ENCODE measurements at regions not wholly inside any gene's neighbourhood (a gene's known extent, or its start where the extent isn't known, plus 50 kb on each side); places are given as distances from the start of the nearest gene placed in this dataset.
"Not testable (repeated sequence)": the region's sequence is repeated elsewhere in the genome, so short reads cannot be mapped to it uniquely, and the experiment has no call there.

DNA sequence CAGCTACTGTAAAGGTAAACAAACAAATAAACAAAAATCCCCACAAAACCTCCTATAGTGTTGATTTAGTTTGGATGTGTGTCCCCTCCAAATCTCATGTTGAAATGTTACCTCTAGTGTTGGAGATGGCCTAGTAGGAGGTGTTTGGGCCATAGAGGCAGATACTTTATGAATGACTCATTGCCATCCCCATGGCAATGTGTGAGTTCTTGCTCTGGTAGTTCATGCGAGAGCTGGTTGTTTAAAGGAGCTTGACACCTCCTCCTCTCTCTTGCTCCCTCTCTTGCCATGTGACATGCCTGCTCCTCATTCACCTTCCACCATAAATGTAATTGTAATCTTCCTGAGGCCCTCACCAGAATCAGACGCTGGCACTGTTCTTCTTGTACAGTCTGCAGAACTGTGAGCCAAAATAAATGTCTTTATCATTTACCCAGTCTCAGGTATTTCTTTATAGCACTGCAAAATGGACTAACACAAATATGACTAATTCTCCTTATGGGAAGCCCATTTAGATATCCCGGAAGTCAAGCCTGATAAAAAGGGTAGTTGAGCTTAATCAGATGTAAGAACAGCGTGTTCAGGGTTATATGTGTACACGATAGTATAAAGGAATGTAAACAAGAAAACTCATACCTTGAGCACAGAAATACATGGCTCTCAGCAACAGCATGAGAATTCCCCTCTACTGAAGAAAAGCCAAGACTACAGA lies 99.1 kb downstream of the MALL start:
- H3K27me3 ChIP-seq (replicated peaks in 1 of 4; ENCODE audit: control extremely low read depth in 1 of 4, control insufficient read depth in 3 of 4, insufficient read depth in 4 of 4, low read length in 3 of 4); DNase-seq; H3K4me3 ChIP-seq (ENCODE audit: control extremely low read depth in 1 of 5, extremely low read depth in 1 of 5, insufficient read depth in 1 of 5, low read depth in 2 of 5, low read length in 4 of 5); H3K9me3 ChIP-seq (ENCODE audit: control extremely low read depth in 1 of 3, control insufficient read depth in 2 of 3, insufficient read depth in 1 of 3, low read length in 2 of 3); H3K4me1 ChIP-seq (ENCODE audit: control insufficient read depth in 2 of 2, insufficient read depth in 2 of 2, low read length in 2 of 2); H3K27ac ChIP-seq (ENCODE audit: low read length in 2 of 2); ATAC-seq (ENCODE audit: low read depth); H3K4me2 ChIP-seq (replicated peaks; ENCODE audit: low read depth, low read length, poor library complexity, severe bottlenecking); H3K27me3 Mint-ChIP-seq; H4K20me1 ChIP-seq (ENCODE audit: control insufficient read depth, insufficient read depth, low read length, poor library complexity, severe bottlenecking); CTCF ChIA-PET; POLR2A ChIA-PET; H3K4me1 Mint-ChIP-seq; H3K36me3 ChIP-seq (replicated peaks in 1 of 2; ENCODE audit: control extremely low read depth in 1 of 2, control insufficient read depth in 1 of 2, extremely low read depth in 1 of 2, insufficient read depth in 2 of 2, low read length in 1 of 2); H3K4me3 Mint-ChIP-seq; H3K9ac ChIP-seq (ENCODE audit: low read length); H3K9me3 Mint-ChIP-seq (ENCODE audit: insufficient read depth); H2AFZ ChIP-seq (ENCODE audit: insufficient read depth, low read depth, low read length, poor library complexity, severe bottlenecking); intact Hi-C loops (cut with micrococcal nuclease); H3K27ac Mint-ChIP-seq; H3K79me2 ChIP-seq (ENCODE audit: control insufficient read depth, insufficient read depth, low read length): not testable (repeated sequence)
- no CpG with 5 or more reads among the region's 5 CpGs for WGBS (ENCODE audit: insufficient coverage)

GRCh38 chr2:110020269-110020668 lies 95.4 kb downstream of the MALL start:
- H3K4me1 ChIP-seq (ENCODE audit: control insufficient read depth in 2 of 2, insufficient read depth in 2 of 2, low read length in 2 of 2); ATAC-seq (ENCODE audit: low read depth); H3K79me2 ChIP-seq (ENCODE audit: control insufficient read depth, insufficient read depth, low read length); H3K36me3 ChIP-seq (replicated peaks in 1 of 2; ENCODE audit: control extremely low read depth in 1 of 2, control insufficient read depth in 1 of 2, extremely low read depth in 1 of 2, insufficient read depth in 2 of 2, low read length in 1 of 2); H3K27ac ChIP-seq (ENCODE audit: low read length in 2 of 2); H3K4me3 Mint-ChIP-seq; H3K27ac Mint-ChIP-seq; H3K9ac ChIP-seq (ENCODE audit: low read length); H3K4me2 ChIP-seq (replicated peaks; ENCODE audit: low read depth, low read length, poor library complexity, severe bottlenecking); H3K27me3 ChIP-seq (replicated peaks in 1 of 4; ENCODE audit: control extremely low read depth in 1 of 4, control insufficient read depth in 3 of 4, insufficient read depth in 4 of 4, low read length in 3 of 4); H3K4me1 Mint-ChIP-seq; H2AFZ ChIP-seq (ENCODE audit: insufficient read depth, low read depth, low read length, poor library complexity, severe bottlenecking); H3K4me3 ChIP-seq (ENCODE audit: control extremely low read depth in 1 of 5, extremely low read depth in 1 of 5, insufficient read depth in 1 of 5, low read depth in 2 of 5, low read length in 4 of 5); CTCF ChIA-PET; intact Hi-C loops (cut with micrococcal nuclease); POLR2A ChIA-PET; DNase-seq; H3K27me3 Mint-ChIP-seq; H3K9me3 Mint-ChIP-seq (ENCODE audit: insufficient read depth); H4K20me1 ChIP-seq (ENCODE audit: control insufficient read depth, insufficient read depth, low read length, poor library complexity, severe bottlenecking); H3K9me3 ChIP-seq (ENCODE audit: control extremely low read depth in 1 of 3, control insufficient read depth in 2 of 3, insufficient read depth in 1 of 3, low read length in 2 of 3): not testable (repeated sequence)

GRCh38 chr2:110022278-110022677 lies 93.3 kb downstream of the MALL start:
- H3K79me2 ChIP-seq (ENCODE audit: control insufficient read depth, insufficient read depth, low read length); H3K9ac ChIP-seq (ENCODE audit: low read length); H3K27ac Mint-ChIP-seq; H3K36me3 ChIP-seq (replicated peaks in 1 of 2; ENCODE audit: control extremely low read depth in 1 of 2, control insufficient read depth in 1 of 2, extremely low read depth in 1 of 2, insufficient read depth in 2 of 2, low read length in 1 of 2); H3K4me3 Mint-ChIP-seq; intact Hi-C loops (cut with micrococcal nuclease); H3K4me1 Mint-ChIP-seq; H3K27ac ChIP-seq (ENCODE audit: low read length in 2 of 2); H3K9me3 Mint-ChIP-seq (ENCODE audit: insufficient read depth); H3K4me3 ChIP-seq (ENCODE audit: control extremely low read depth in 1 of 5, extremely low read depth in 1 of 5, insufficient read depth in 1 of 5, low read depth in 2 of 5, low read length in 4 of 5); H2AFZ ChIP-seq (ENCODE audit: insufficient read depth, low read depth, low read length, poor library complexity, severe bottlenecking); H3K4me1 ChIP-seq (ENCODE audit: control insufficient read depth in 2 of 2, insufficient read depth in 2 of 2, low read length in 2 of 2); H4K20me1 ChIP-seq (ENCODE audit: control insufficient read depth, insufficient read depth, low read length, poor library complexity, severe bottlenecking); H3K9me3 ChIP-seq (ENCODE audit: control extremely low read depth in 1 of 3, control insufficient read depth in 2 of 3, insufficient read depth in 1 of 3, low read length in 2 of 3); H3K4me2 ChIP-seq (replicated peaks; ENCODE audit: low read depth, low read length, poor library complexity, severe bottlenecking); H3K27me3 Mint-ChIP-seq; CTCF ChIA-PET; DNase-seq; H3K27me3 ChIP-seq (replicated peaks in 1 of 4; ENCODE audit: control extremely low read depth in 1 of 4, control insufficient read depth in 3 of 4, insufficient read depth in 4 of 4, low read length in 3 of 4); ATAC-seq (ENCODE audit: low read depth); POLR2A ChIA-PET: not testable (repeated sequence)
- no CpG with 5 or more reads among the region's 9 CpGs for WGBS (ENCODE audit: insufficient coverage)

GRCh38 chr2:110026126-110026785 lies 89.4 kb downstream of the MALL start:
- CTCF ChIA-PET; H2AFZ ChIP-seq (ENCODE audit: insufficient read depth, low read depth, low read length, poor library complexity, severe bottlenecking); H3K27ac Mint-ChIP-seq; H3K4me1 ChIP-seq (ENCODE audit: control insufficient read depth in 2 of 2, insufficient read depth in 2 of 2, low read length in 2 of 2); H3K9me3 Mint-ChIP-seq (ENCODE audit: insufficient read depth); H3K36me3 ChIP-seq (replicated peaks in 1 of 2; ENCODE audit: control extremely low read depth in 1 of 2, control insufficient read depth in 1 of 2, extremely low read depth in 1 of 2, insufficient read depth in 2 of 2, low read length in 1 of 2); intact Hi-C loops (cut with micrococcal nuclease); H3K4me3 Mint-ChIP-seq; H3K4me3 ChIP-seq (ENCODE audit: control extremely low read depth in 1 of 5, extremely low read depth in 1 of 5, insufficient read depth in 1 of 5, low read depth in 2 of 5, low read length in 4 of 5); POLR2A ChIA-PET; H3K27me3 Mint-ChIP-seq; H3K79me2 ChIP-seq (ENCODE audit: control insufficient read depth, insufficient read depth, low read length); DNase-seq; H3K9ac ChIP-seq (ENCODE audit: low read length); H3K27me3 ChIP-seq (replicated peaks in 1 of 4; ENCODE audit: control extremely low read depth in 1 of 4, control insufficient read depth in 3 of 4, insufficient read depth in 4 of 4, low read length in 3 of 4); H4K20me1 ChIP-seq (ENCODE audit: control insufficient read depth, insufficient read depth, low read length, poor library complexity, severe bottlenecking); H3K9me3 ChIP-seq (ENCODE audit: control extremely low read depth in 1 of 3, control insufficient read depth in 2 of 3, insufficient read depth in 1 of 3, low read length in 2 of 3); H3K27ac ChIP-seq (ENCODE audit: low read length in 2 of 2); H3K4me2 ChIP-seq (replicated peaks; ENCODE audit: low read depth, low read length, poor library complexity, severe bottlenecking); ATAC-seq (ENCODE audit: low read depth); H3K4me1 Mint-ChIP-seq: not testable (repeated sequence)
- WGBS (ENCODE audit: insufficient coverage): no CpG with 5 or more reads among the region's 8 CpGs

Measured in B cell (primary cell).